GM13977 (cell line): ENCODE measurements at regions not wholly inside any gene's neighbourhood (a gene's known extent, or its start where the extent isn't known, plus 50 kb on each side); places are given as distances from the start of the nearest gene placed in this dataset.

Source experiments
- DNase-seq: peaks from one replicate; pipeline ENCODE4 v3.0.0; 2012; ENCODE audit warnings: low spot score
- CTCF ChIP-seq: IDR thresholded peaks from 2 replicates; pipeline ENCODE4 v1.5.1; 2012; ENCODE audit warnings: mild to moderate bottlenecking, control low read depth; ENCODE audit not compliant: insufficient read depth; ENCODE audit errors: extremely low read depth, missing control alignments
- in situ Hi-C: fragments of 300-500 bp; cut with MboI; formaldehyde crosslinking; loops from one replicate; pipeline ENCODE4 v1.12.0; 2022; ENCODE audit warnings: low sequenced_read_pairs, low pct_unique_long_range_greater_than_20kb, mixed read lengths, inconsistent platforms; ENCODE audit not compliant: unreplicated experiment

GRCh38 chr4:90030953-90031352 lies 96.2 kb upstream of the CCSER1 start:
- no peak for DNase-seq
- in situ Hi-C loops: no loop called here
- TF ChIP-seq CTCF: no peak

- DNase-seq: no peak
- no peak for TF ChIP-seq CTCF
- in situ Hi-C loops: no loop called here
These were observed 88.1 kb upstream of the CCSER1 start for GRCh38 chr4:90039122-90039521.

- TF ChIP-seq CTCF: no peak
- in situ Hi-C loops: no loop called here
- DNase-seq: no peak
These were observed 75.2 kb upstream of the CCSER1 start for GRCh38 chr4:90051999-90052398.

GRCh38 chr4:90057091-90057490 lies 70.1 kb upstream of the CCSER1 start:
- in situ Hi-C loops: no loop called here

GRCh38 chr4:90060039-90060438 lies 67.2 kb upstream of the CCSER1 start:
- DNase-seq: no peak
- in situ Hi-C loops: no loop called here
- no peak for TF ChIP-seq CTCF

More at GRCh38 chr4:90057091-90057490, 70.1 kb upstream of the CCSER1 start:
- DNase-seq: no peak
- no peak for TF ChIP-seq CTCF

- TF ChIP-seq CTCF: no peak
- DNase-seq: no peak
- in situ Hi-C loops: no loop called here
These were observed 65.3 kb upstream of the CCSER1 start for GRCh38 chr4:90061881-90062280.

GRCh38 chr4:90064196-90064595 lies 63.0 kb upstream of the CCSER1 start:
- no peak for TF ChIP-seq CTCF
- in situ Hi-C loops: no loop called here
- DNase-seq: no peak
